ENCODE measurements at regions not wholly inside any gene's neighbourhood (a gene's known extent, or its start where the extent isn't known, plus 50 kb on each side); places are given as distances from the start of the nearest gene placed in this dataset.

GRCh38 chr7:28263622-28264271 lies 83.2 kb upstream of the JAZF1 start:
- WGBS, 2 donors: 87 to 92% methylated on average over 9 of the region's 9 CpGs

GRCh38 chr7:28266402-28266801 lies 85.8 kb upstream of the JAZF1 start:
- Histone ChIP-seq H3K4me1 (no peaks in the 10 kb centered on the region), H3K27ac (no peak overlapping the region), H3K9me3 (no peaks in the 10 kb centered on the region), H3K36me3 (no peaks in the 10 kb centered on the region), H3K4me3 (no peak overlapping the region), H3K27me3 (no peaks in the 10 kb centered on the region)
- DNase-seq: no peak
- 37 to 52% methylated on average over 2 of the region's 2 CpGs for WGBS, 2 donors
- intact Hi-C loops (cut with DNase I): no loop called here
- no peak for ATAC-seq
- no peak for FAIRE-seq
- TF ChIP-seq CTCF (IDR thresholded peaks at IDR 0.05): no peak

More at GRCh38 chr7:28263622-28264271, 83.2 kb upstream of the JAZF1 start:
- Histone ChIP-seq H3K4me1 (no peaks in the 10 kb centered on the region), H3K27me3 (no peaks in the 10 kb centered on the region), H3K4me3 (no peak overlapping the region), H3K36me3 (no peaks in the 10 kb centered on the region), H3K27ac (no peak overlapping the region), H3K9me3 (no peaks in the 10 kb centered on the region)
- TF ChIP-seq CTCF (IDR thresholded peaks at IDR 0.05): no peak
- intact Hi-C loops (cut with DNase I): no loop called here
- DNase-seq: no peak
- no peak for FAIRE-seq
- ATAC-seq: no peak

- H3K4me1 ChIP-seq: no peaks in the 10 kb centered on the region
- H3K9me3 ChIP-seq: no peaks in the 10 kb centered on the region
- no peak for ATAC-seq
- DNase-seq: no peak
- intact Hi-C loops (cut with DNase I): no loop called here
- no peak for FAIRE-seq
- no peaks in the 10 kb centered on the region for H3K36me3 ChIP-seq
- no peak overlapping the region for H3K4me3 ChIP-seq
- TF ChIP-seq CTCF (IDR thresholded peaks at IDR 0.05): no peak
- H3K27me3 ChIP-seq: no peaks in the 10 kb centered on the region
- no peak overlapping the region for H3K27ac ChIP-seq
Observed at GRCh38 chr7:28267012-28267411, 86.4 kb upstream of the JAZF1 start.

GRCh38 chr7:28269700-28270361 lies 89.2 kb upstream of the JAZF1 start:
- Histone ChIP-seq H3K4me3 (no peak overlapping the region), H3K27me3 (no peaks in the 10 kb centered on the region), H3K9me3 (no peaks in the 10 kb centered on the region), H3K4me1 (no peaks in the 10 kb centered on the region), H3K36me3 (no peaks in the 10 kb centered on the region), H3K27ac (no peak overlapping the region)
- FAIRE-seq (no peak), DNase-seq (no peak), ATAC-seq (no peak)
- WGBS, 2 donors: 40 to 55% methylated on average over 1 of the region's 1 CpG
- TF ChIP-seq CTCF (IDR thresholded peaks at IDR 0.05): no peak
- intact Hi-C loops (cut with DNase I): no loop called here

GRCh38 chr7:28270536-28270935 lies 89.9 kb upstream of the JAZF1 start:
- ATAC-seq: no peak
- H3K9me3 ChIP-seq: no peaks in the 10 kb centered on the region
- WGBS, 2 donors: 93 to 95% methylated on average over 11 of the region's 11 CpGs
- H3K4me3 ChIP-seq: no peak overlapping the region
- H3K27me3 ChIP-seq: no peaks in the 10 kb centered on the region
- H3K27ac ChIP-seq: no peak overlapping the region
- intact Hi-C loops (cut with DNase I): no loop called here
- TF ChIP-seq CTCF (IDR thresholded peaks at IDR 0.05): no peak
- no peaks in the 10 kb centered on the region for H3K36me3 ChIP-seq
- FAIRE-seq: no peak
- DNase-seq: no peak
- H3K4me1 ChIP-seq: no peaks in the 10 kb centered on the region

Data from pancreas (tissue), 10 donors.